ENCODE measurements at regions not wholly inside any gene's neighbourhood (a gene's known extent, or its start where the extent isn't known, plus 50 kb on each side); places are given as distances from the start of the nearest gene placed in this dataset.

DNA sequence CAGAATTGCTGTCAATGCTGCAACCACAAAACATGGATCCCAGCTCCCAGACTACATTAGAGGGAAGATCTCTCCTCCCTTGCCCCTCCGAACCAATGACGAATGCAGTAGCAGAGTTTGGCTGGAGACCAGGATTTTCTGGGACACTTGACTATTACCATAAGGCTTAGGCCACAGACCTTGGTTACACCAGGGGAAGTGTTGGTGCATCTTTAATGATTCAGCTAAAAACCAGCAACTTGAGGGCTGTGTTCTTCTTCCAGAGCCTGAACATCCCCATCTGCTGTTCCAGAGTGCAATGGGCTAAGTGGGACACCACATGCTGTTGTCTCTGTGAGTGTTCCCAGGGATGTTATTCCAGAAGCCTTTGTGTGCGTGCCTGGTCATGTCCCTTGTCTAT lies 528.2 kb downstream of the LMO7 start:
- Histone ChIP-seq H3K4me2 (ENCODE audit: low read length) (no peak overlapping the region), H2AFZ (no peak overlapping the region), H3K27me3 (ENCODE audit: control insufficient read depth, insufficient read depth, low read length) (no peaks in the 10 kb centered on the region), H3K27ac (no peak overlapping the region), H3K36me3 (ENCODE audit: control insufficient read depth, insufficient read depth, low read length) (no peaks in the 10 kb centered on the region), H3K4me3 (ENCODE audit: low read depth, low read length) (no peak overlapping the region), H3K4me1 (no peaks in the 10 kb centered on the region), H3K79me2 (no peaks in the 10 kb centered on the region), H3K9me3 (ENCODE audit: control insufficient read depth, low read length) (no peaks in the 10 kb centered on the region), H3K9ac (no peak overlapping the region)
- TF ChIP-seq, protein P1, sequence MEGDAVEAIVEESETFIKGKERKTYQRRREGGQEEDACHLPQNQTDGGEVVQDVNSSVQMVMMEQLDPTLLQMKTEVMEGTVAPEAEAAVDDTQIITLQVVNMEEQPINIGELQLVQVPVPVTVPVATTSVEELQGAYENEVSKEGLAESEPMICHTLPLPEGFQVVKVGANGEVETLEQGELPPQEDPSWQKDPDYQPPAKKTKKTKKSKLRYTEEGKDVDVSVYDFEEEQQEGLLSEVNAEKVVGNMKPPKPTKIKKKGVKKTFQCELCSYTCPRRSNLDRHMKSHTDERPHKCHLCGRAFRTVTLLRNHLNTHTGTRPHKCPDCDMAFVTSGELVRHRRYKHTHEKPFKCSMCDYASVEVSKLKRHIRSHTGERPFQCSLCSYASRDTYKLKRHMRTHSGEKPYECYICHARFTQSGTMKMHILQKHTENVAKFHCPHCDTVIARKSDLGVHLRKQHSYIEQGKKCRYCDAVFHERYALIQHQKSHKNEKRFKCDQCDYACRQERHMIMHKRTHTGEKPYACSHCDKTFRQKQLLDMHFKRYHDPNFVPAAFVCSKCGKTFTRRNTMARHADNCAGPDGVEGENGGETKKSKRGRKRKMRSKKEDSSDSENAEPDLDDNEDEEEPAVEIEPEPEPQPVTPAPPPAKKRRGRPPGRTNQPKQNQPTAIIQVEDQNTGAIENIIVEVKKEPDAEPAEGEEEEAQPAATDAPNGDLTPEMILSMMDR (IDR thresholded peaks at IDR 0.05), result no peak

DNA sequence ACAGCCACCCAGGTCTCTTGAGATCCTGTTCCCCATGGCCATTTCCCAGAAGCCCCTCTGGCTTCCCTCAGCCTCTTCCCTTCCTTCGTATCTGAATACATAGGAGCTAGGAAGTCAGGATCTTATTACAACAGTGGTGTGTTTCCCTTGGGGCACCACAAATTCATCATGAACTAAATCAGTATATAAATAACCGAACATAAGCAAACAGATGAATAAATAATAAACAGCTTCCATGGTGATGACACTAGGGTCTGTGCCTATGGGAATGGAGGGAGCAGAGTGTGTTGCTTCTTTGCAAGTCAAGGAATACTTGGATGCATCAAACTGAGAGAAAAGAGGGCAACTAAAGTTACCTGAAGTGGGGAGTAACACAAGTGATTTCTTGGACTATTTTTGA lies 527.6 kb downstream of the LMO7 start:
- Histone ChIP-seq H3K4me1 (no peaks in the 10 kb centered on the region), H3K9ac (no peak overlapping the region), H3K9me3 (ENCODE audit: control insufficient read depth, low read length) (no peaks in the 10 kb centered on the region), H3K36me3 (ENCODE audit: control insufficient read depth, insufficient read depth, low read length) (no peaks in the 10 kb centered on the region), H3K27ac (no peak overlapping the region), H3K27me3 (ENCODE audit: control insufficient read depth, insufficient read depth, low read length) (no peaks in the 10 kb centered on the region), H3K4me2 (ENCODE audit: low read length) (no peak overlapping the region), H3K4me3 (ENCODE audit: low read depth, low read length) (no peak overlapping the region), H3K79me2 (no peaks in the 10 kb centered on the region), H2AFZ (no peak overlapping the region)
- TF ChIP-seq, protein P1 (IDR thresholded peaks at IDR 0.05), result no peak

DNA sequence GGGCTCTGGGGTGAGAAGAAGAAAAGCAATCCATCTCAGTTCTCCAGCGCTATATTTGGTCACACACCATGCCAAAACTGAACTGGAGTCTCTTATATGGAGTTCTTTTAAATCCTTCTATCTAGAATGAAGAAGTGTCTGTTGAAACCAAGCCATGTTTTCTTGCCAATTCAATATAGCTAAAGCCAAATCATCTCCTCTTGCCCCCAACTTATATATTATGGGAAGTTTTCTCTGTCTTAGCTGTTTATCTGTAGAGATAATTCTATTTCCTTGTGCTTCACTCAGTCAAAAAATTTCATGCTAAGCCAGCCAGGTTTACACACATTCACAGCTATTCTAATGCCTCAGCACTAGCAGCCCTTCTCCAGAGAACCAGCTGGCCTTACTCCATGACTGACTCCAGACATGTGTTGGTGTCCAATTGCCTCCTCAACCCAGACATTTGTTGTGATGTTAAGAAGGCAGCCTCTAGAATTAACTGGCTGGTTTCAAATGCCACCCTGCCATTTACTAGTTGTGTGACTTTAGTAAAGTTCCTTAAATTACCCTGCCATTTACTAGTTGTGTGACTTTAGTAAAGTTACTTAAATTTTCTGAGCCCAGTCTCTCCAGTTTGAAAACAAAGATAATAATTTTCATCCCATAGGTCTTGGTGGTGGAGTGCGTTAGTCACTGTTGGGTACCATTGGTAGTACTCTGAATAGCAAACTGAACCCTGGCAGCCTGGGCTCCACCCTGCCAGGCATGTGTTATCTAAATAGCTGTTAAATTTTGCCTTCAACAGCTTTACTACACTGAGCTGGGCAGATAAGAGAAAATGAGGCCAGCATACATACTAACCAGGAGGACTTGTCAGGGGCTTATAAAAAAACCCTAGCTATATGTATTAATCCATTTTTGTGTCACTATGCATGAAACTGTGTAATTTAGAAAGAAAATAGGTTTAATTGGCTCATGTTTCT lies 525.1 kb downstream of the LMO7 start:
- Histone ChIP-seq H3K4me2 (ENCODE audit: low read length) (no peak overlapping the region), H3K27ac (no peak overlapping the region), H3K9me3 (ENCODE audit: control insufficient read depth, low read length) (no peaks in the 10 kb centered on the region), H3K36me3 (ENCODE audit: control insufficient read depth, insufficient read depth, low read length) (no peaks in the 10 kb centered on the region), H2AFZ (no peak overlapping the region), H3K79me2 (no peaks in the 10 kb centered on the region), H3K27me3 (ENCODE audit: control insufficient read depth, insufficient read depth, low read length) (no peaks in the 10 kb centered on the region), H3K9ac (no peak overlapping the region), H3K4me3 (ENCODE audit: low read depth, low read length) (no peak overlapping the region), H3K4me1 (no peaks in the 10 kb centered on the region)
- TF ChIP-seq, protein P1 (IDR thresholded peaks at IDR 0.05), result no peak

DNA sequence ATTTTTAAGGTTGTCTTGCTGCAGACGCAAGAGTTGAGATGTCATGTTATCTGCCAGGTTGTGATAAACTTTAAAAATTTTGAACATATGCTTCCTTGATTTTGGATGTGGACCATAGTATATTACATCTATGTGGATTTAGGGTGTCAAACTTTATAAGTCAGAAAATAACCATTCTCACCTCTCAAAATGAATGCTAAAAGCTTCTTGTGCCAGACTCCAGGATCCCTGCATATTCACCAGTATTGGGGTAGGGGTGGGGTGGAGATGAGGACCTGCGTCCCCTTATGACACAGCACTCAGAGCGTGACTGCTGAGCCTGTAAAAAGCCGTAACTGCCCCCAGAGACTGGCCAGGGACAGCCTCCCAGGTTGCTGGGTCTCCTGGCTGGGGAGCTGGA lies 524.4 kb downstream of the LMO7 start:
- no peaks in the 10 kb centered on the region for H3K36me3 ChIP-seq (ENCODE audit: control insufficient read depth, insufficient read depth, low read length)
- no peaks in the 10 kb centered on the region for H3K4me1 ChIP-seq
- H3K27me3 ChIP-seq (ENCODE audit: control insufficient read depth, insufficient read depth, low read length), result no peaks in the 10 kb centered on the region
- no peak overlapping the region for H3K4me2 ChIP-seq (ENCODE audit: low read length)
- H3K79me2 ChIP-seq, result no peaks in the 10 kb centered on the region
- H2AFZ ChIP-seq, result no peak overlapping the region
- no peaks in the 10 kb centered on the region for H3K9me3 ChIP-seq (ENCODE audit: control insufficient read depth, low read length)
- no peak overlapping the region for H3K27ac ChIP-seq
- H3K4me3 ChIP-seq (ENCODE audit: low read depth, low read length), result no peak overlapping the region
- no peak overlapping the region for H3K9ac ChIP-seq
- TF ChIP-seq, protein P1 (IDR thresholded peaks at IDR 0.05), result no peak

DNA sequence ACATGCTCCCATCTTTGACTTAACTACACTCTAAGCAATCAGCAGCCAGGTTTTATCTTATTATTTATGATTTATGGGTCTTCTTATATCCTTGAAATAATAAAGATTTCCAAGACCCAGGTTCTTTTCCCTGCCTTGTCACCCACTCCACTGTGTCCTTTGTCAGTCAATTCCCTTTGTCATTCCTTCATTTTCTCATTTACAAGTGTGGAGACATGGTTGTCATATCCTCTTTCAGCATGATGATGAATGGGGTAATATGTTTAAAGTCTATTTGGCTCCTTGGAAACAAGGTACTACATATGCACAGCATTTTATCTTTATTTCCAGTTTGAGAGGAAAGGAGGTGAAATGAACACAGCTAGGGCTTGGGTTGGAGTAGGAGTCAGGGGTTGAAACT lies 521.8 kb downstream of the LMO7 start:
- H3K9me3 ChIP-seq (ENCODE audit: control insufficient read depth, low read length), result no peaks in the 10 kb centered on the region
- no peak overlapping the region for H3K27ac ChIP-seq
- H3K79me2 ChIP-seq, result no peaks in the 10 kb centered on the region
- no peaks in the 10 kb centered on the region for H3K36me3 ChIP-seq (ENCODE audit: control insufficient read depth, insufficient read depth, low read length)
- TF ChIP-seq, protein P1 (IDR thresholded peaks at IDR 0.05), result no peak
- no peak overlapping the region for H3K4me2 ChIP-seq (ENCODE audit: low read length)
- H3K4me3 ChIP-seq (ENCODE audit: low read depth, low read length), result no peak overlapping the region
- H3K9ac ChIP-seq, result no peak overlapping the region
- no peak overlapping the region for H2AFZ ChIP-seq
- no peaks in the 10 kb centered on the region for H3K27me3 ChIP-seq (ENCODE audit: control insufficient read depth, insufficient read depth, low read length)
- no peaks in the 10 kb centered on the region for H3K4me1 ChIP-seq

All from parathyroid adenoma (tissue), 2 donors.